ENCODE measurements at regions not wholly inside any gene's neighbourhood (a gene's known extent, or its start where the extent isn't known, plus 50 kb on each side); places are given as distances from the start of the nearest gene placed in this dataset.
A peak's percentile ranks its signal among the peaks of the same experiment; 100 is the strongest.

DNA sequence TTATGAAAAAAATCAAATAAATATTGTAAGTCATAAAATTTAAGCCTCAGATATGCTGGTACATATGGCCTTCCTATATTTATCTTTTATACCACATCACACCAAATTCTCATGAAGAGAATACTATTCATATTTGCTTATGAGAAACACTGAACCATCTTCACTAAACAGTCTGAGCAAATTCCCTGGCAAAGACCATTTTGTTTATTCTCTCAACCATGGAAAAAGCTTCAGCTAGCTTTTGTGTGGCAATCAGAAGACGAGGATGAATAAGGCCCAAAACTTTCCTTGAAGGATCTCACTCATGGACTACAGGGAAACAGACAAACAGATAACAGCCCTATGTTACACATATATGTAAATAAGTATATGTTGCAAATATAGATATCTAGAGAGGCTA lies 252.1 kb downstream of the TMX3 start:
- no peak for DNase-seq

- no peak for DNase-seq
Observed at GRCh38 chr18:68462148-68462547, 252.8 kb downstream of the TMX3 start.

GRCh38 chr18:68461481-68462018 lies 253.4 kb downstream of the TMX3 start:
- no peak for DNase-seq

GRCh38 chr18:68459968-68460367 lies 254.9 kb downstream of the TMX3 start:
- DNase-seq = no peak

DNA sequence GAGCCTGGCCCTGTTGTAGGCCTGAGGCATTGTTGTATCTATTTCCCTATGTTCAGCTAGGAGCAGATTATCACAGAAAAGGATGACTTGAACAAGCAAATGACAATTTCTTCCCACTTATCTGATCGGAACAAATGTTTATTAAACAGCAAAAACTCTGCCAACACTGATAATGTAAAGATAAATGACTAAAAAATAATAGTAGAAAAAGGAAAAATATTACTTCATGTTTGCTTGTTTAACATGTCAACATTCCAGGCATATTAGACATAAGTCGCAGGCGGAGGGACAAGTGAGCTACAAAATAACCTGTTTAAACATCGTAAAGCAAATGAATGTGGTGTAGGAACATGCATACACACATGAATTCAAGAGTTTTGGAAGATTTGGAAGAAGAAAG lies 257.9 kb downstream of the TMX3 start:
- DNase-seq = no peak

DNA sequence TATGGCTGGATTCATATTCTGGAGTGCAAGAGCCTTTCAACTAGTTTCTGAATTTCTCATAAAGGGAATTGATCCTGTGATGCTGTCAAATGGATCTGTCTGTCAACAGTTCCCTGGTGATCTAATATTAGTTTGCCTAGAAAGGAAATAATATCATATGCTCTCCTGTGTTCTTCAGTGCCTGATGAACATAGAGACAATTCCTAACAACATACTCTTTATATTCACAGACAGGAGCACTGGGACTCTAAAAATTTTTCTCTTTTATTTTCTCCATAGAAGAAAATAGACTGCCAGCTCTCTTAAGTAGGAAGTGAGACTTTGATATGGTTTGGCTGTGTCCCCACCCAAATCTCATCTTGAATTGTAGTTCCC lies 259.7 kb downstream of the TMX3 start:
- no peak for DNase-seq

- DNase-seq = peak in 1 of 2 experiments; percentile 5
Observed at GRCh38 chr18:68454511-68455228, 260.2 kb downstream of the TMX3 start.

GRCh38 chr18:68449292-68449691 lies 265.6 kb downstream of the TMX3 start:
- no peak for DNase-seq

GRCh38 chr18:68448736-68449135 lies 266.2 kb downstream of the TMX3 start:
- no peak for DNase-seq

DNA sequence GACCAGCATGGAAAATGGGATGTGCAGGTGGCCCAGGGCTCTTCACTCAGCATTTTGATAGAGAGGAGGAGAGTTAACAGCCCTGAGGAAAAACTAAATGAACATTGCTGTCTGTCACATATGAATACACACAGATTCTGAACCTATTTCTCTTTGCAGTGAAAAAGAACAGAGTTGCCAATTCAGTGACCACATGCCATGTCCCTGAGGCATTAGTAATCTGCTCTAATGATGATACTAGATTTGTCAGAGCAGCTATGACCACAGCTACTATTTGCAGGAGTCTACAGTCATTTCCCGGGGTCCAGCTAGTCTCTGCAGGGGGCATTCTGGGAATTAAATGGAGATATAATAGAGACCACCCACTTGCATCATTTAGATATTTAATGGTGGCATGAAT lies 267.6 kb downstream of the TMX3 start:
- DNase-seq = no peak

DNA sequence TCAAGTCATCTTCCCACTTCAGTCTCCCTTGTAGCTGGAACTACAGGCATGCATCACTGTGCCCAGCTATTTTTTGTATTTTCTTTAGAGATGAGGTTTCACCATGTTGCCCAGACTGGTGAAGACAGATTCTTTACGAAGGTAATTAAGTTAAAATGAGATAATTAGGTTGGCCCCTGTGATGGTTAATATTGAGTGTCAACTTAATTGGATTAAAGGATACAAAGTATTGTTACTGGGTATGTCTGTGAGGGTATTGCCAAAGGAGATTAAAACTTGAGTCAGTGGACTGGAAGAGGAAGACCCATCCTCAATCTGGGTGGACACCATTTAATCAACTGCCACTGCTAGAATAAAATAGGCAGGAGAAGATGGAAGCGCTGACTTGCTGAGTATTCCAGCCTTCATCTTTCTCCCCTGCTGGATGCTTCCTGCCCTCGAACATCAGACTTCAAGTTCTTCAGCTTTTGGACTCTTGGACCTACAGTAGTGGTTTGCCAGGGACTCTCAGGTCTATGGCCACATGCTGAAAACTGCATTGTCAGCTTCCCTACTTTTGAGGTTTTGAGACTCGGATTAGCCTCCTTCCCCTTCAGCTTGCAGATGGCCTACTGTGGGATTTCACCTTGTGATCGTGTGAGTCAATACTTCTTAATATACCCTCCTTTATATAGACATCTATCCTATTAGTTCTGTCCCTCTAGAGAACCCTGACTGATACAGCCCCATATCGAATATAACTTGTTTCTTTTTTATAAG lies 269.1 kb downstream of the TMX3 start:
- no peak for DNase-seq

DNA sequence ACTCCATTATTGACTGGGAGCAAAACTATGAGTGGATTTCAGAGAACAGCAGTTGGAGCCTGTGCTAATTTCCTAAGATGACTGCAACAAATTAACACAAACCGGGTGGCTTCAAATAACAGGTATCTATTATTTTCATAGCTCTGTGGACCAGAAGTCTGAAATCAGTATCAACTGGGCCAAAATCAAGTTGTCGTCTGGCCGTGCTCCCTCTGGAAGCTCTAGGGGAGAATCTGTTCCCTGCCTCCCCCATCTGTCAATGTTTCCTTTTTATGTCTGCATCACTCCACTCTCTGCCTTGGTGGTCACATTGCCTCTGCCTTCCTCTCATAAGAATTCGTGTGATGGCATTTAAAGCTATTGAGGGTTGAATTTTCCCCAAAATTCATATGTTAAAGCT lies 269.8 kb downstream of the TMX3 start:
- DNase-seq = peak in 1 of 2 experiments; percentile 17

DNA sequence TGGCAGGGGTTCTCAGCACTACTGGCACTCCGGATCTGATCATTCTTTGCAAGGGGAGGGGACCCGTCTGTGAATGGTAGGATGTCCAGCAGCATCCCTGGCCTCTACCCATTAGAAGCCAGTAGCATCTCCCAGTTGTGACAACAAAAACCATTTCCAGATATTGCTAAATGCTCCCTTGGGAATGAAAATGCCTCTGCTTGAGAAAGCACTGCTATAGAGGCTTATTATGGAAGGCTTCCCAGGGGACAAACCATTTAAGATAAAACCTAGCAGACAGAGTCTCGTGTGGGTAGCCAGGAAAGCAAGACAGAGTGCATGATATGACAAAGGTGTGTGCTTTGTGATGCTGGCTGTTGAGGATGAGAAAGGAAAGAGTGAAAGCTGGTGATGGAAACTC lies 273.7 kb downstream of the TMX3 start:
- DNase-seq = no peak

DNA sequence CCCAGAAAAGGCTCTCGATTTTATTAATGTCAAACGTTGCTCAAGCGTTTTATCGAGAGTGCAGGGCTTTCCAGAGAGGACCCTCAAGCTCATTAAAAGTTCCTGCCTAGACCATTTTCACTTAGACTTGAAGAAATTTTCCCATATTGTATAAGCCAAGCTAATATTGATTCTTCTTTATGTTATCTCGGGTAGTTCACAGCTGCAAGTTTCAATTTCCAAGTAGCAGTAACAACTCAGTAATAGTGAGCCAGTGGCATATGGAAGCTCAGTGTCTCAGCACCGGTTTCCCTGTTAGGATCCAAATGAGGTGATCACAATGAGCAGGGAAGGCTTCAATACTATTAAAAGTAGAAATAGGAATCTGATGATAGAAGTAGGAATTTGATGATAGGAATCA lies 274.5 kb downstream of the TMX3 start:
- DNase-seq = no peak

DNA sequence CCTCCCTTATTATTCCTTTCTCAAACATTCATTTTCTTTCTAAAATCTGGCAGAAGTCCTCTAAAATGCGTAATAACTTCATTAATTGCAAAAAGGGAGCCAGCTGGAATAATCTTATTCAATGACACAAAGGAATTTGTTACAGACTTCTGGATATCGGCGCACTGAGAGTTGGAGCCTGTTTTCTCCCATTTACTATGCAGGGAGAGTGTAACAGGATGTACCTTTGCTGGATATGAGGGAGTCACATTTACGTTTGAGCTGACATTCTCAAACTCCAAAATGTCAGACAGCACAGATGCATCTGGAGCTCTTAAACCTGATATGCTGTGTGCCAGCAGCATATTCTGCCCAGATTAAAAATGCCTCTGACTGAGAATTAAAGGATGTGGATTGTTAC lies 275.3 kb downstream of the TMX3 start:
- no peak for DNase-seq

DNA sequence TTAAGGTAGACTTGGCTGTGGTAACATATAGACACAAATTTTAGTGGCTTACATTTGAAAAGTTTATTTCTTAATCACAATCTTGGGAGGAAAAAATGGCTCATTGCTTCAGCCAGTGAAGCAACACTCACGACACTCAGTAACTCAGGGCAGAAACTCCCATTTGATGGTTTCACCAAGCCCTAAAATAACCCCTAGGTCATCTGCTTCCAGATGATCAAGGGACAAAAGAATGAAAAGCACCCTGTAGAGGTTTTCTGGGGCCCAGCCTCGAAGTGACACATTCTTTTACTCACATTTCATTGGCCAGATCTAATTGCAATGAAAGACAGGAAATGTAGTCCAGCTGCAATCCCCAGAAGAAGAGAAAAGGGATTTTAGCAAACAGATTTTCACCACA lies 275.9 kb downstream of the TMX3 start:
- no peak for DNase-seq

GRCh38 chr18:68438536-68438935 lies 276.4 kb downstream of the TMX3 start:
- DNase-seq = no peak

GRCh38 chr18:68436485-68436884 lies 278.4 kb downstream of the TMX3 start:
- DNase-seq = no peak

GRCh38 chr18:68435581-68435980 lies 279.3 kb downstream of the TMX3 start:
- no peak for DNase-seq

DNA sequence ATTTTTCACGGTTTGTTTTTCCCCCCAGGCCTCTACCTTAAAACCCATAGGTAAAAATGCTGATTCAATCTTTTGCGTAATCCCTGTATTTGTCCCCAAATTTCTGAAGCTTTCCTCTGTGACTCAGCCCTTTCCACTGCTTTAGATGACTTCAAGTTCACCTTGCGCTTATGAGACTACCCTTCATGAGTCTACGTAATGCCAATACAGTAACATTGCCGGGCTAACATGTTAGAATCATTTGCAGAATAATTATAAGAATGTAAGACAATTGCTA lies 283.0 kb downstream of the TMX3 start:
- no peak for DNase-seq

DNA sequence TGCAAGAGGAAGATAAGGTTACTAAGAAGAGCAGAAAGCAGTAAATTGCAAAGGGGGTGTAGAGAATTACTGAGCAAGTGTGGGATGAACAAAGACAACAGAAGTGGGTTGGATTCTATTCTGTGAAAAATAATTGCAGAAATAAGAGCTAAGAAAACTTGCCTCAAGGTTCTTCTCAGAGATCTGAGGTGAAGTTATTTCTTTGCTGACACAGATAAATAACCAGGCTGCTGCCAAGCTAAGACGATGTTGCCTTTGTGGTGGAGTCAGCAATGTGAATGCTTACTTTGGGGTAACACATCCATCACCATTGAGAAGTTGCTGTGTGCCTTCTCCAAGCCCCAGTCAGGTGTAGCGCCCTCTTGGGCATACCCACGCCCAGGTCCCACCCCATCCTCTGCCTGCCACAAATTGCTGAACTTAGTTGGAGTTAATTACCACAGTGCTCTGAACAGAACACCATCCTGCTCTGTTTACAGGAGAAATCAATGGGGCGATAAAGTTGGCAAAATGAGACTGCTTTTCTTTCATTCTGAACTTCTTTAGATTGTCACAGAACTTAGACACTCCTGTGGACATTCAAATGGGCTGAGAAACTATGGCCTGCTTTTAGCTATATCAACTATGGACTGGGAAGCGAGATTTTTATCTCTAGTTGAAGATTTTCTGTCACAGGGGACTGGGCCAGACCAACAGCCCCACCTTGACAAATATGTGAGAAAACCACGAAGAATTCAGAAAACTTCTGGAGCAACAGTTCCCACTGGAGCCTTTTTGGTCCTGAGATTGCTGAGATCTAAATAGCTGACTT lies 283.6 kb downstream of the TMX3 start:
- no peak for DNase-seq

DNA sequence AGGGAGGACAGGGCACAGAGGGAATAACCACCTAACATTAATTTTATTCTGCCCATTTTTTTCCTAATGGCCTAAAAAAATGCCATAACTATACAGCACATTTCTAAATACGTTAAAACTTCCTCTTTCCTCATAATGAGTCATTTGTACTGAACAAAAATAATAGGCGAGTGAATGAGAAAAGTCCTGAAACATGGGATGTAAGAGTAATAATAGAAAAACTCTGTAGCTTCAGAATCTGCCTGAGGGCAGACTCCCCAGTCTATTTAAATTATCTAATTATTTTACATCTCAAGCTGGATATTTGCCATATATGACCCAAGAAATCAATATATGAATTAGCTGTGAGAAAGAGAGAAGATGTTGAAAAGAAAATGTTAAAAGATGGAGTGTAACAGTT lies 285.1 kb downstream of the TMX3 start:
- DNase-seq = no peak

DNA sequence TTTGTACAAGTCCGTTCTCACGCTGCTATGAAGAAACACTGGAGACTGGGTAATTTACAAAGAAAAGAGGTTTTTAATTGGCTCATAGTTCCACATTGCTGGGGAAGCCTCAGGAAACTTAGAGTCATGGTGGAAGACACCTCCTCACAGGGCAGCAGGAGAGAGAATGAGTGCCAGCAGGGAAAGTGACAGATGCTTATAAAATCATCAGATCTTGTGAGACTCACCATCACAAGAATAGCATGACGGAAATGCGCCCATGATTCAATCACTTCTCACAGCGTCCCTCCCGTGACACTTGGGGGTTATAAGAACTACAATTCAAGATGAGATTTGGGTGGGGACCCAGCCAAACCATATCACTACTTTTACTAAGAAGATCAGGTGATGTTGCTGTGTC lies 285.8 kb downstream of the TMX3 start:
- no peak for DNase-seq

DNA sequence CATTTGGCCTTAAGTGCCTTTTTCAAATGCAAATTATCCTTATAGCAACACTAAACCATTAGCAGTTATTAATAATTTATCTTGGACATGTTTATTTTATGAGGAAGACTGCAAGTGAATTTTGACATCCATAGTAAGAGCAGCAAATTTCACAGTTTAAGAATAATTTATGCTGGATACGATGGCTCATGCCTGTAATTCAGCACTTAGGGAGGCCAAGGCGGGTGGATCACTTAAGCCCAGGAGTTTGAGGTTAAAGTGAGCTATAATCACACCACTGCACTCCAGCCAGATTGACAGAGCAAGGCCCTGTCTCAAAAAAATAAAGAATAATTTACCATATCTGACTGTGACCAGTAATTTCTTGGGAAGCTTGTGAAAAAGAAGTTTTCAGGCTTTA lies 286.2 kb downstream of the TMX3 start:
- DNase-seq = no peak
